Stomach (tissue), 4 donors: ENCODE measurements at regions not wholly inside any gene's neighbourhood (a gene's known extent, or its start where the extent isn't known, plus 50 kb on each side); places are given as distances from the start of the nearest gene placed in this dataset.

Experiments
- POLR2AphosphoS5 ChIP-seq, 3 donors: sonication (generic); formaldehyde crosslinking; IDR thresholded peaks; one replicate each; pipeline ENCODE4 v1.6.1; 2016; ENCODE audit warnings: antibody characterized with exemption in 3 of 3
- TF ChIP-seq, protein P1 (sequence below), 7 experiments: fragments of 450-650 bp in 4 of 7; fragments of 200-600 bp in 3 of 7; sonication (generic) in 3 of 7; IDR thresholded peaks; one replicate each; pipeline ENCODE4 v1.5.1; 2016 to 2019; ENCODE audit warnings: antibody characterized with exemption in 7 of 7, control low read depth in 2 of 7, mild to moderate bottlenecking in 1 of 7

DNA sequence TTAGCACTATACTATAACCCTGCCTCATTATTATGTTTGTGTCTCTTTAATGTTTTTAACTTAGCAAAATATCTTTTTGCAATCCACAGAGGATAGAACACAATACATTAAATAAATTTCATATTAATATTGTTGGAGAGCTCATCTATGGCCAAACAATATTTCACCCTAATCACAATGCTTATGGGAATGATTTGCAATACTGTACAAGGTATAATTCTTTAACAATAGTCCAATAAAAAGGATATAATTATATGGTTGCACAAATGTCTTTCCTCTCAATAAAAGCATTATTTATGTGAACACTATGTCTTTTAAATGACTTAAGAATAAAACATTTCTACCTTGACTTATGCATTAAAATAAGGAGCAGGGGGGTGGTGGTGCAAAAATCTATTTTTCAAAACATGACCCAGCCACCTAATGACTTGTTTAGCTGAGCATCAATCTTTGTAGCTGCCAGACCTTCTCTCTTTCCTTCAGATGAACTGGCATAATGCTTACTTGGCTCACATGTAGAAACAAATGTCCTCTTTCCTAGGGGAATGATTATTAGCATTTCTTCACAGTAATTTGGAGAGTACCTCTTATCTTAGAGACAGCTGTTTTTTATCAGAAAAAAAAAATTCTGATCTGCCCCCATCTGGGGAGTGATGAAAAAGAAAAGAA, 1933.6 kb upstream of the LRRTM1 start:
- TF ChIP-seq, protein P1, sequence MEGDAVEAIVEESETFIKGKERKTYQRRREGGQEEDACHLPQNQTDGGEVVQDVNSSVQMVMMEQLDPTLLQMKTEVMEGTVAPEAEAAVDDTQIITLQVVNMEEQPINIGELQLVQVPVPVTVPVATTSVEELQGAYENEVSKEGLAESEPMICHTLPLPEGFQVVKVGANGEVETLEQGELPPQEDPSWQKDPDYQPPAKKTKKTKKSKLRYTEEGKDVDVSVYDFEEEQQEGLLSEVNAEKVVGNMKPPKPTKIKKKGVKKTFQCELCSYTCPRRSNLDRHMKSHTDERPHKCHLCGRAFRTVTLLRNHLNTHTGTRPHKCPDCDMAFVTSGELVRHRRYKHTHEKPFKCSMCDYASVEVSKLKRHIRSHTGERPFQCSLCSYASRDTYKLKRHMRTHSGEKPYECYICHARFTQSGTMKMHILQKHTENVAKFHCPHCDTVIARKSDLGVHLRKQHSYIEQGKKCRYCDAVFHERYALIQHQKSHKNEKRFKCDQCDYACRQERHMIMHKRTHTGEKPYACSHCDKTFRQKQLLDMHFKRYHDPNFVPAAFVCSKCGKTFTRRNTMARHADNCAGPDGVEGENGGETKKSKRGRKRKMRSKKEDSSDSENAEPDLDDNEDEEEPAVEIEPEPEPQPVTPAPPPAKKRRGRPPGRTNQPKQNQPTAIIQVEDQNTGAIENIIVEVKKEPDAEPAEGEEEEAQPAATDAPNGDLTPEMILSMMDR (IDR thresholded peaks at IDR 0.05): no peak
- no peak for TF ChIP-seq POLR2AphosphoS5 (IDR thresholded peaks at IDR 0.05)
